Type B pancreatic cell (in vitro differentiated cells): ENCODE measurements at regions not wholly inside any gene's neighbourhood (a gene's known extent, or its start where the extent isn't known, plus 50 kb on each side); places are given as distances from the start of the nearest gene placed in this dataset.

ENCODE experiments used
- DNase-seq: peaks from one replicate; pipeline ENCODE4 v3.0.0; 2021; ENCODE audit warnings: mixed read lengths; ENCODE audit not compliant: unreplicated experiment; ENCODE audit errors: extremely low spot score
- H3K27ac Mint-ChIP-seq: 2 replicates; pipeline ENCODE4 v1.8.0; 2021; ENCODE audit warnings: mild to moderate bottlenecking, mixed read lengths
- H3K27me3 Mint-ChIP-seq: 2 replicates; pipeline ENCODE4 v1.8.0; 2021; ENCODE audit warnings: mixed read lengths
- H3K36me3 Mint-ChIP-seq: 2 replicates; pipeline ENCODE4 v1.8.0; 2021; ENCODE audit warnings: mixed read lengths
- H3K4me1 Mint-ChIP-seq: one replicate; pipeline ENCODE4 v1.8.0; 2021; ENCODE audit warnings: mixed read lengths; ENCODE audit not compliant: unreplicated experiment
- H3K4me3 Mint-ChIP-seq: 2 replicates; pipeline ENCODE4 v1.8.0; 2021; ENCODE audit warnings: mild to moderate bottlenecking, mixed read lengths
- H3K9me3 Mint-ChIP-seq: 2 replicates; pipeline ENCODE4 v1.8.0; 2021; ENCODE audit warnings: mixed read lengths
- CTCF ChIP-seq: fragments of 200-600 bp; sonication (generic); conservative IDR thresholded peaks from 2 replicates; pipeline ENCODE4 v1.5.0; 2021; ENCODE audit warnings: antibody characterized with exemption, mild to moderate bottlenecking

DNA sequence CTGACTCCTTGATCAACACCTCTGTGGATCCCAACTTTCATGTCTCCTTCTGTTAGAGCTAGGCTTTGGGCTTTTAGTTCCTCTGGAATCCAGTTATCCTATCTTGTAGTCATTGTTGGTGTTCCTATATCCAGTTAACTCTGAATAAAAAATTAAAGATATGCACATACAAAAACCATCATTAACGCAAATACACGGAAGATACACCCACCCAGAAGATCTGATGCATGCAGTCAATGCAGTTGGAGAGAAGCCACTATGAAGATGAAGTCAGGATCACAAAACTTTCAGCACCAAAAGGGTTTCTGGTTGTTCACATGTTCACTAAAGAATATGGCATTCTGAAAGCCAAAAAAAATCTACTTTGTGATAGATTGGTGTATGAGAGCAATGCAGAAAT is 123.6 kb upstream of the LHX8 start:
- no peaks in the 10 kb centered on the region for H3K36me3 Mint-ChIP-seq
- no peak for TF ChIP-seq CTCF
- no peaks in the 10 kb centered on the region for H3K4me1 Mint-ChIP-seq
- H3K27me3 Mint-ChIP-seq = peaks cover 8% of the 10 kb centered on the region
- DNase-seq = no peak
- H3K4me3 Mint-ChIP-seq = no peak overlapping the region
- no peaks in the 10 kb centered on the region for H3K9me3 Mint-ChIP-seq
- no peak overlapping the region for H3K27ac Mint-ChIP-seq

- H3K4me1 Mint-ChIP-seq = no peaks in the 10 kb centered on the region
- H3K9me3 Mint-ChIP-seq = no peaks in the 10 kb centered on the region
- H3K27ac Mint-ChIP-seq = no peak overlapping the region
- no peaks in the 10 kb centered on the region for H3K36me3 Mint-ChIP-seq
- DNase-seq = no peak
- TF ChIP-seq CTCF = no peak
- H3K27me3 Mint-ChIP-seq = peaks cover 8% of the 10 kb centered on the region
- H3K4me3 Mint-ChIP-seq = no peak overlapping the region
These were observed 119.9 kb upstream of the LHX8 start for GRCh38 chr1:75014250-75014649.

DNA sequence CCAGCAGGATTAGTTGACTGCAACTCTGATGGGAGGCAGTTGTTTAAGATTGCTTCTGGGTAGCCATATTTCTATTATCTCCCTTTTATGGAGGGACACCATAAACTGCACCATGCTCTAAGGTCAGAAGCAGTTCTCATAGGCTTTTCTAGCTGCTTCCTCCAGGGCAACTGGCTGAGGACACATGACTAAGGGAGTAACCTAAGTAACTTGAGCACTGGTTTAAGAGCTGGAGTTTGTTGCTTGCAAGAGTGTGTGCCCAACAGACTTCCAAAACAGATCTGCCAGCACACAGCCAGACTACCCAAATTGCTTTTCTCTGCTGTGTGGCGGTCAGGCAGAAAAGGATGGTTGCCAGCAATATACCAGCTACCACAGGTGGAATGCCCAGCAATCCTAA is 111.2 kb upstream of the LHX8 start:
- H3K27me3 Mint-ChIP-seq = no peaks in the 10 kb centered on the region
- DNase-seq = no peak
- no peak overlapping the region for H3K27ac Mint-ChIP-seq
- no peaks in the 10 kb centered on the region for H3K9me3 Mint-ChIP-seq
- H3K4me1 Mint-ChIP-seq = no peaks in the 10 kb centered on the region
- no peak overlapping the region for H3K4me3 Mint-ChIP-seq
- no peak for TF ChIP-seq CTCF
- no peaks in the 10 kb centered on the region for H3K36me3 Mint-ChIP-seq

DNA sequence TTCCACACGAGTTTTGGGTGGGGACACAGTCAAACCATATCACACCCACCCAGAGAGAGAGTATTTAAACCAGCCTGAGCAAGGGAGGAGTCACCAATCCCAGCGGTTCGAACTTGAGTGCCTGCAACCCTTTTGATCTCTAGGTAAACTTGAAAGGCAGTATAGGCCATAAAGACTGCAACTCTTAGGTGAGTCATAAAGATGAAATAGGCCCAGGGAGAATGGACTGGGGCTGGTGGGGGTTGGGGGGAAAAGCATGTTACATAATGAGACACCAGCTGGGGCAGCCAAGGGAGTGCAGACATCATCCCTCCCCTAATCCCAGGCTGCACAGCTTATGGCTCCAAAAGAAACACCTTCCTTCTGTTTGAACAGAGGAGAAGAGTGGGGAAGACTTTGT is 99.8 kb upstream of the LHX8 start:
- H3K27ac Mint-ChIP-seq = no peak overlapping the region
- no peak for DNase-seq
- no peak overlapping the region for H3K4me3 Mint-ChIP-seq
- no peaks in the 10 kb centered on the region for H3K4me1 Mint-ChIP-seq
- no peak for TF ChIP-seq CTCF
- H3K27me3 Mint-ChIP-seq = no peaks in the 10 kb centered on the region
- H3K36me3 Mint-ChIP-seq = peaks cover under 1% of the 10 kb centered on the region
- peaks cover 11% of the 10 kb centered on the region for H3K9me3 Mint-ChIP-seq

- no peaks in the 10 kb centered on the region for H3K27me3 Mint-ChIP-seq
- H3K36me3 Mint-ChIP-seq = peaks cover 3% of the 10 kb centered on the region
- peaks cover 15% of the 10 kb centered on the region for H3K9me3 Mint-ChIP-seq
- no peak overlapping the region for H3K4me3 Mint-ChIP-seq
- no peak for DNase-seq
- no peak overlapping the region for H3K27ac Mint-ChIP-seq
- TF ChIP-seq CTCF = no peak
- H3K4me1 Mint-ChIP-seq = no peaks in the 10 kb centered on the region
These were observed 98.7 kb upstream of the LHX8 start for GRCh38 chr1:75035536-75035935.

DNA sequence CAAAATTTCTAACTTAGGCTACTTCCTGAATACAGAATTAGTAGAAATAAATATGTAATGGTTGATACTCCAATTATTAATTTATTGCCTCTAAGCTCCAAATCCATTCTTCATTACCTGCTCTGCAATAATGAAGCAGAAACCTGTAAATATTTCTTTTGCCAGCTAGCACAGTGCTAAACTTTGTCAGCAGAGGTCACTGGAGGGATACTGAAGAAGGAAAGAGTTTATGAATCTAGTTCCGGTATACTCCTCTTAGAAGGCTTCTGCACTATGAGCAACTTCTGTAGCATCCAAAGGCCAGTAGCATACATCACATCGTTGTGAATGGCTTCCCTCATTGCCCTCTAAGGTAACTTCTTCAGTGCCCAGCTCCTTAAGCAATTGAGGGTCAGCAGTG is 81.0 kb upstream of the LHX8 start:
- peak; percentile 42 for TF ChIP-seq CTCF
- no peaks in the 10 kb centered on the region for H3K4me1 Mint-ChIP-seq
- no peak for DNase-seq
- no peak overlapping the region for H3K4me3 Mint-ChIP-seq
- no peaks in the 10 kb centered on the region for H3K9me3 Mint-ChIP-seq
- no peaks in the 10 kb centered on the region for H3K36me3 Mint-ChIP-seq
- no peak overlapping the region for H3K27ac Mint-ChIP-seq
- H3K27me3 Mint-ChIP-seq = no peaks in the 10 kb centered on the region
